ENCODE measurements at regions not wholly inside any gene's neighbourhood (a gene's known extent, or its start where the extent isn't known, plus 50 kb on each side); places are given as distances from the start of the nearest gene placed in this dataset.
"Not testable (repeated sequence)": the region's sequence is repeated elsewhere in the genome, so short reads cannot be mapped to it uniquely, and the experiment has no call there.

- TF ChIP-seq CTCF (IDR thresholded peaks at IDR 0.05); POLR2A (IDR thresholded peaks at IDR 0.05; ENCODE audit: low read depth); EP300 (IDR thresholded peaks at IDR 0.05); POLR2AphosphoS5 (IDR thresholded peaks at IDR 0.05): not testable (repeated sequence)
Measured at GRCh38 chr9:81307791-81308190, 381.6 kb downstream of the TLE1 start.
